IMR-90 (cell line): ENCODE measurements at regions not wholly inside any gene's neighbourhood (a gene's known extent, or its start where the extent isn't known, plus 50 kb on each side); places are given as distances from the start of the nearest gene placed in this dataset.

Experiments
- ATAC-seq: fragments of 200-7000 bp; cut with Tn5 transposase; 2 replicates; pipeline ENCODE4 v1.9.1; 2020; ENCODE audit warnings: low read depth, mild to moderate bottlenecking, moderate library complexity
- BruUV-seq: library from RNA; stranded (reverse); fragments of 400-500 nt; replicated peaks from 2 replicates; lab custom pipeline; 2021; lab: Mats Ljungman, UMichigan
- CTCF ChIA-PET: fragments of 300-600 bp; formaldehyde crosslinking; extraction: SDS; loops from one replicate; lab custom pipeline; 2021; ENCODE audit warnings: antibody characterized with exemption; lab: Yijun Ruan, JAX
- POLR2A ChIA-PET: fragments of 300-600 bp; sonication (Branson Sonifier 250); formaldehyde crosslinking; loops from one replicate; lab custom pipeline; 2022; ENCODE audit warnings: antibody characterized with exemption; ENCODE audit not compliant: unreplicated experiment; lab: Charles Lee
- DNase-seq: peaks from one replicate; pipeline ENCODE4 v3.0.0; 2013
- H2AFZ ChIP-seq: replicated peaks from 2 replicates; pipeline ENCODE3; 2013; ENCODE audit warnings: low read length, mild to moderate bottlenecking; ENCODE audit not compliant: poor library complexity
- H2AK5ac ChIP-seq: 2 replicates; pipeline ENCODE4 v1.6.1; 2013; ENCODE audit warnings: low read depth, low read length, inconsistent platforms
- H2AK9ac ChIP-seq: replicated peaks from 2 replicates; pipeline ENCODE3; 2013; ENCODE audit warnings: mild to moderate bottlenecking, low read depth, low read length, moderate library complexity; ENCODE audit not compliant: poor library complexity
- H2BK120ac ChIP-seq: 2 replicates; pipeline ENCODE4 v1.6.1; 2013; ENCODE audit warnings: low read depth, low read length, inconsistent platforms
- H2BK15ac ChIP-seq: 3 replicates; pipeline ENCODE4 v1.6.1; 2013; ENCODE audit warnings: low read depth, low read length, inconsistent platforms
- H2BK20ac ChIP-seq: 2 replicates; pipeline ENCODE4 v1.6.1; 2013; ENCODE audit warnings: low read depth, mild to moderate bottlenecking, inconsistent platforms, low read length, moderate library complexity
- H2BK5ac ChIP-seq: 2 replicates; pipeline ENCODE4 v1.6.1; 2013; ENCODE audit warnings: mild to moderate bottlenecking, low read depth, low read length, inconsistent platforms; ENCODE audit not compliant: poor library complexity, severe bottlenecking
- H3K14ac ChIP-seq: replicated peaks from 2 replicates; pipeline ENCODE4 v1.6.1; 2013; ENCODE audit warnings: low read depth, low read length, inconsistent platforms
- H3K18ac ChIP-seq: 2 replicates; pipeline ENCODE4 v1.6.1; 2013; ENCODE audit warnings: low read depth, low read length, control low read depth
- H3K23ac ChIP-seq: 2 replicates; pipeline ENCODE4 v1.6.1; 2013; ENCODE audit warnings: low read depth, low read length, inconsistent platforms
- H3K27ac ChIP-seq: 2 replicates; pipeline ENCODE4 v1.5.1; 2013; ENCODE audit warnings: mild to moderate bottlenecking, control low read depth, low read length; ENCODE audit not compliant: insufficient read depth
- H3K27me3 ChIP-seq: 2 replicates; pipeline ENCODE4 v1.6.1; 2013; ENCODE audit warnings: low read length; ENCODE audit not compliant: control insufficient read depth, insufficient read depth
- H3K36me3 ChIP-seq: 2 replicates; pipeline ENCODE4 v1.6.1; 2013; ENCODE audit warnings: low read length, mixed read lengths; ENCODE audit not compliant: control insufficient read depth, insufficient read depth
- H3K4ac ChIP-seq: 2 replicates; pipeline ENCODE4 v1.6.1; 2013; ENCODE audit warnings: low read depth, low read length, inconsistent platforms
- H3K4me1 ChIP-seq: 2 replicates; pipeline ENCODE4 v1.6.1; 2013; ENCODE audit warnings: low read length, mixed read lengths; ENCODE audit not compliant: control insufficient read depth, insufficient read depth
- H3K4me2 ChIP-seq: 2 replicates; pipeline ENCODE4 v1.6.1; 2013; ENCODE audit warnings: low read depth, mild to moderate bottlenecking, control low read depth, low read length, moderate library complexity
- H3K4me3 ChIP-seq: 2 replicates; pipeline ENCODE4 v1.5.1; 2013; ENCODE audit warnings: low read depth, mild to moderate bottlenecking, control low read depth, low read length, moderate library complexity; ENCODE audit not compliant: insufficient read depth
- H3K56ac ChIP-seq: 2 replicates; pipeline ENCODE4 v1.6.1; 2013; ENCODE audit warnings: low read length, inconsistent platforms; ENCODE audit not compliant: insufficient read depth; ENCODE audit errors: extremely low read depth
- H3K79me1 ChIP-seq, 2 experiments: 2 replicates each; pipeline ENCODE4 v1.6.1; 2013; ENCODE audit warnings: low read length in 2 of 2, inconsistent platforms in 1 of 2, low read depth in 1 of 2
- H3K9ac ChIP-seq: 2 replicates; pipeline ENCODE4 v1.6.1; 2013; ENCODE audit warnings: low read depth, low read length, control low read depth
- H3K9me1 ChIP-seq: 2 replicates; pipeline ENCODE4 v1.6.1; 2013; ENCODE audit warnings: low read length, inconsistent platforms; ENCODE audit not compliant: insufficient read depth
- H3K9me3 ChIP-seq: 2 replicates; pipeline ENCODE4 v1.6.1; 2013; ENCODE audit warnings: low read length; ENCODE audit not compliant: control insufficient read depth, insufficient read depth
- H4K20me1 ChIP-seq: 2 replicates; pipeline ENCODE4 v1.6.1; 2013; ENCODE audit warnings: low read length, inconsistent platforms; ENCODE audit not compliant: insufficient read depth
- H4K5ac ChIP-seq: 2 replicates; pipeline ENCODE4 v1.6.1; 2013; ENCODE audit warnings: mild to moderate bottlenecking, low read depth, low read length, control low read depth
- H4K8ac ChIP-seq, 2 experiments: 2 replicates each; pipeline ENCODE4 v1.6.1; 2013; ENCODE audit warnings: low read depth in 2 of 2, low read length in 2 of 2, control low read depth in 1 of 2, inconsistent platforms in 1 of 2
- H4K91ac ChIP-seq: 2 replicates; pipeline ENCODE4 v1.6.1; 2013; ENCODE audit warnings: low read depth, low read length, inconsistent platforms; ENCODE audit not compliant: insufficient read depth
- FOS ChIP-seq: fragments of 150-350 bp; IDR thresholded peaks from 2 replicates; pipeline ENCODE4 v1.6.1; 2016; ENCODE audit warnings: low read depth, low read length
- NFE2L2 ChIP-seq: fragments of 150-350 bp; IDR thresholded peaks from 2 replicates; pipeline ENCODE4 v1.6.1; 2016; ENCODE audit warnings: low read depth, mild to moderate bottlenecking, low read length
- POLR2A ChIP-seq: IDR thresholded peaks from 2 replicates; pipeline ENCODE4 v1.6.1; 2012; ENCODE audit warnings: mild to moderate bottlenecking, low read depth, low read length
- RAD21 ChIP-seq: IDR thresholded peaks from 2 replicates; pipeline ENCODE4 v1.6.1; 2012; ENCODE audit warnings: low read length, improper control_type of control experiment
- RCOR1 ChIP-seq: IDR thresholded peaks from 2 replicates; pipeline ENCODE4 v1.6.1; 2012; ENCODE audit warnings: mild to moderate bottlenecking, low read length, improper control_type of control experiment; ENCODE audit not compliant: insufficient replicate concordance
- RFX5 ChIP-seq: IDR thresholded peaks from 2 replicates; pipeline ENCODE4 v1.8.0; 2012; ENCODE audit warnings: low read depth, mild to moderate bottlenecking, low read length, moderate library complexity
- SMC3 ChIP-seq: fragments of 150-350 bp; IDR thresholded peaks from 2 replicates; pipeline ENCODE4 v1.6.1; 2016; ENCODE audit warnings: low read depth, mild to moderate bottlenecking, antibody characterized with exemption, low read length, moderate library complexity
- WGBS, 2 experiments: methylation state at CpG; one replicate each; pipeline versions ENCODE4 v1.1.5 to v1.1.7; 2013; ENCODE audit warnings: missing lambda C conversion rate in 2 of 2; ENCODE audit not compliant: insufficient read length in 1 of 2; ENCODE audit errors: extremely low coverage in 2 of 2; 5-methylcytosine and 5-hydroxymethylcytosine counted together
- dilution Hi-C: fragments of 300-500 bp; cut with HindIII; formaldehyde crosslinking; loops from one replicate; pipeline ENCODE4 v1.14.3; 2018; ENCODE audit warnings: low sequenced_read_pairs; ENCODE audit not compliant: unreplicated experiment
- in situ Hi-C: fragments of 300-500 bp; cut with MboI; formaldehyde crosslinking; loops from 3 replicates; pipeline ENCODE4 v1.14.3; 2019; ENCODE audit warnings: low sequenced_read_pairs, inconsistent platforms, mixed read lengths
- intact Hi-C: fragments of 100-400 bp; cut with micrococcal nuclease; formaldehyde crosslinking; loops from 2 replicates; pipeline ENCODE4 v1.10.0; 2022
- TF ChIP-seq, protein P1 (sequence below): fragments of 150-350 bp; IDR thresholded peaks from 2 replicates; pipeline ENCODE4 v1.6.1; 2016; ENCODE audit warnings: low read depth, mild to moderate bottlenecking, low read length, moderate library complexity, borderline replicate concordance

DNA sequence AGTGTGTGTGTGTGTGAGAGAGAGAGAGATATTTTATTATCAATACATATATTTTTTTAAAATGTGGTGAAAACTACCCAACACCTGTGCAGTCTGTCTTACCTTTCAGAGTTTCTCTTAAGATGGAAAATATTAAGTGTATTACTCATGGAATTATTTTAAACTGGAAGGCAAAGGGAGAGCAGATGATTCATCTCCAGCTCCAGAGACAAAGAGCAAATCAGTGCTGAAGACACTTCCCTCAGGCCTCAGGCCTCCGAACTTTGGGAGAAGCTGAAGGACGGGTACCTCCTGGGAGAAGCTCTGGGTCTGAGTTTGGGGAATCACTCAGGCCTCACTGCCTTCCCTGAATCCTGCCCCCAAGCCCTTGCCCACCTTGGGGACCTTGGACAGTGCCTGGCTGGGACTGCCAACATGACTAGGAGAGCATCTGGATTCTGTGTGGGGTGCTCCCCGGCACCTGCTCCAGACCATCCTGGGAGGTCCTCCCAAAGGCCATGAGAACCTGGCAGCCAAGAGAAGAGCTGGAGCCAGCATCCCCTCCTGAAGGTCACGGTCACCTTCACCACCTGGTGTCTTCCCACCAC, 170.4 kb upstream of the UBL3 start:
- peaks cover 4% of the 10 kb centered on the region; the same call in 1 of the 2 replicates for H3K9me1 ChIP-seq
- no peak overlapping the region for H4K91ac ChIP-seq
- no peak overlapping the region for H2AK9ac ChIP-seq
- peak overlapping the region; percentile 46; the same call in 1 of the 3 replicates for H2BK15ac ChIP-seq
- H2BK20ac ChIP-seq, result peak overlapping the region; percentile 76; the same call in 1 of the 2 replicates
- peaks cover 10% of the 10 kb centered on the region for H3K4me1 ChIP-seq
- TF ChIP-seq, protein P1, sequence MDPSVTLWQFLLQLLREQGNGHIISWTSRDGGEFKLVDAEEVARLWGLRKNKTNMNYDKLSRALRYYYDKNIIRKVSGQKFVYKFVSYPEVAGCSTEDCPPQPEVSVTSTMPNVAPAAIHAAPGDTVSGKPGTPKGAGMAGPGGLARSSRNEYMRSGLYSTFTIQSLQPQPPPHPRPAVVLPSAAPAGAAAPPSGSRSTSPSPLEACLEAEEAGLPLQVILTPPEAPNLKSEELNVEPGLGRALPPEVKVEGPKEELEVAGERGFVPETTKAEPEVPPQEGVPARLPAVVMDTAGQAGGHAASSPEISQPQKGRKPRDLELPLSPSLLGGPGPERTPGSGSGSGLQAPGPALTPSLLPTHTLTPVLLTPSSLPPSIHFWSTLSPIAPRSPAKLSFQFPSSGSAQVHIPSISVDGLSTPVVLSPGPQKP, result no peak
- TF ChIP-seq RAD21 (no peak), NFE2L2 (no peak), POLR2A (no peak), FOS (no peak), RCOR1 (no peak), SMC3 (no peak), RFX5 (no peak)
- no peak overlapping the region for H3K4me3 ChIP-seq
- H3K18ac ChIP-seq, result no peak overlapping the region
- H2BK5ac ChIP-seq, result no peak overlapping the region
- no peak overlapping the region; a peak in 1 of 4 replicates for H4K8ac ChIP-seq
- H4K5ac ChIP-seq, result no peak overlapping the region
- peak overlapping the region; percentile 8; the same call in 1 of the 2 replicates for H3K4ac ChIP-seq
- ChIA-PET POLR2A (no interaction called here), CTCF (interaction anchor here (1.0 kb wide), 1 partner anchor 9 kb away, joined by 5 read pairs; no protein-coding TSS in a partner anchor)
- H3K9me3 ChIP-seq, result no peaks in the 10 kb centered on the region
- 0 out of 2 replicates have a peak overlapping the region, but pooled peaks have one; percentile 7 for H2AK5ac ChIP-seq
- no peak overlapping the region for H3K4me2 ChIP-seq
- H4K20me1 ChIP-seq, result no peaks in the 10 kb centered on the region
- no peaks in the 10 kb centered on the region for H3K79me1 ChIP-seq
- peak overlapping the region; percentile 61 for H3K14ac ChIP-seq
- dilution Hi-C loops (no loop called here), intact Hi-C loops (no loop called here), in situ Hi-C loops (no loop called here)
- no peaks in the 10 kb centered on the region for H3K36me3 ChIP-seq
- ATAC-seq (peak; percentile 69), DNase-seq (peak; percentile 57)
- no peak overlapping the region for H3K56ac ChIP-seq
- 100% methylated on average over 1 of the region's 4 CpGs; no CpG with 5 or more reads in 1 of the 2 experiments for WGBS, 2 experiments
- no peak overlapping the region for H3K27ac ChIP-seq
- peak overlapping the region; percentile 88 for H2AFZ ChIP-seq
- H3K9ac ChIP-seq, result no peak overlapping the region
- no TSS peak for BruUV-seq
- H3K27me3 ChIP-seq, result no peaks in the 10 kb centered on the region
- H2BK120ac ChIP-seq, result peak overlapping the region; percentile 81; the same call in 1 of the 2 replicates
- H3K23ac ChIP-seq, result no peak overlapping the region
